ENCODE measurements at regions not wholly inside any gene's neighbourhood (a gene's known extent, or its start where the extent isn't known, plus 50 kb on each side); places are given as distances from the start of the nearest gene placed in this dataset.

GRCh38 chr3:117263745-117264144 lies 554.2 kb downstream of the TUSC7 start:
- H3K9me3 Mint-ChIP-seq: peaks cover 13% of the 10 kb centered on the region

GRCh38 chr3:117264204-117264994 lies 554.8 kb downstream of the TUSC7 start:
- Mint-ChIP-seq H3K27me3 (ENCODE audit: insufficient read depth) (no peaks in the 10 kb centered on the region), H3K4me1 (ENCODE audit: low read depth) (no peaks in the 10 kb centered on the region), H3K27ac (no peak overlapping the region), H3K36me3 (ENCODE audit: low read depth) (no peaks in the 10 kb centered on the region), H3K9me3 (peaks cover 13% of the 10 kb centered on the region), H3K4me3 (no peak overlapping the region)
- TF ChIP-seq CTCF (IDR thresholded peaks at IDR 0.05): no peak
- DNase-seq: no peak

More at GRCh38 chr3:117263745-117264144, 554.2 kb downstream of the TUSC7 start:
- no peaks in the 10 kb centered on the region for H3K4me1 Mint-ChIP-seq (ENCODE audit: low read depth)
- H3K27ac Mint-ChIP-seq: no peak overlapping the region
- no peak overlapping the region for H3K4me3 Mint-ChIP-seq
- H3K27me3 Mint-ChIP-seq (ENCODE audit: insufficient read depth): no peaks in the 10 kb centered on the region
- TF ChIP-seq CTCF (IDR thresholded peaks at IDR 0.05): no peak
- DNase-seq: no peak
- no peaks in the 10 kb centered on the region for H3K36me3 Mint-ChIP-seq (ENCODE audit: low read depth)

DNA sequence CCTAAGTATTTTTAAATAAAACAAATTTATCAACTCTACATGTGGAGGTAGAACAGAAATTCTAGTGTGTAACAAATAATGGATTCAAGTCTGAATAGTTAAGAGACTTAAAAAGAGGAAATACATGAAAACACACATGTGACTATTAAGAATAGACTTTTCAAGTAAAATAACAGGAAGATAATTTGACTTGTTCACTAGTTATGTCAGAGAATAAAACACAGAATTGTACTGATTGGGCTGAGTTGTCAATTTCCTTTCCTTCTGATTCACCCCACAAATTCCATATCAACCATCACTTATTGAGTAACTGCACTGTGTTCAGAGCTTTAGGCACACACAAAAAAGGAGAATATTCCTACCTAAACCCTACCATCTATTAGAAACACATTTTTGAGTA lies 557.2 kb downstream of the TUSC7 start:
- no peaks in the 10 kb centered on the region for H3K36me3 Mint-ChIP-seq (ENCODE audit: low read depth)
- peaks cover 17% of the 10 kb centered on the region for H3K9me3 Mint-ChIP-seq
- no peak overlapping the region for H3K4me3 Mint-ChIP-seq
- no peaks in the 10 kb centered on the region for H3K4me1 Mint-ChIP-seq (ENCODE audit: low read depth)
- no peaks in the 10 kb centered on the region for H3K27me3 Mint-ChIP-seq (ENCODE audit: insufficient read depth)
- no peak for TF ChIP-seq CTCF (IDR thresholded peaks at IDR 0.05)
- DNase-seq: no peak
- H3K27ac Mint-ChIP-seq: no peak overlapping the region

DNA sequence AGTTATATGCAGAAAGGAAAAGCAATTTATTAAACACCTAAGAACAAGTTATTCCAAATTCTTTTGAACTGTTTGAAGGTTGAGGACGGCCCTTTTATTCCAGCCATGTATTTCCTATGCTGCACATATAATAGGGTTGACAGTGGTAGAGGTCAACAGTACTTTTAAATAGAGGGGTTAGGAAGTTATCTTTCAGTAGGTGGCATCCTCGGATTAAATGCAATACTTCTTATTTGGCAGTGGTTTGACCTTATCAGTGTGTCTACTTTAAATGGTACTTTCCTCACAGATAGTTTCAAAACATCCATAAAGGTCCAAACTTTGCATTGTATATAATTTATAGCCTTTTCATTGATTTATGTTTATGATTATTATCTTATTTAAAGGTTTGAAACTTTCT lies 558.7 kb downstream of the TUSC7 start:
- TF ChIP-seq CTCF (IDR thresholded peaks at IDR 0.05): no peak
- no peaks in the 10 kb centered on the region for H3K36me3 Mint-ChIP-seq (ENCODE audit: low read depth)
- no peak overlapping the region for H3K27ac Mint-ChIP-seq
- H3K4me3 Mint-ChIP-seq: no peak overlapping the region
- DNase-seq: no peak
- H3K27me3 Mint-ChIP-seq (ENCODE audit: insufficient read depth): no peaks in the 10 kb centered on the region
- H3K4me1 Mint-ChIP-seq (ENCODE audit: low read depth): no peaks in the 10 kb centered on the region
- H3K9me3 Mint-ChIP-seq: peaks cover 20% of the 10 kb centered on the region

DNA sequence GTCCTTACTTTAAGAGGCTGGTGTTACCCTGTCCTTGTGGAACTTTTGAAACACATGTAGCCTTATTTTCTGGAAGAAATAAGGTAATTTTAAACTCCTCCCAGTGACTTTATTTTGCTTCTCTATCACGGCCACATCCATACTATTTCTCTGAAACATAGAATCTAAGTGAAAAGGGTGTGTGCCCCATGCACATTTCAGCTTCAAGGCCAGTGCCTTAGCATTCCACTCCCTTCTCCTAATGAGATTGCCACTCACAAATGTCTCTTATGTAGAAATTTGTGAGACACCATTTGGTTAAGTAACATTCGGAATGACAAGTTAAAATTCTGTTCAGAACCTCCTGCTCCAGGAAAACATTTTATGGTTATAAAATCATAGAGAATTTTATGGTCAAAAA lies 562.7 kb downstream of the TUSC7 start:
- no peaks in the 10 kb centered on the region for H3K36me3 Mint-ChIP-seq (ENCODE audit: low read depth)
- no peak overlapping the region for H3K27ac Mint-ChIP-seq

More for the DNA sequence above, 562.7 kb downstream of the TUSC7 start:
- Mint-ChIP-seq H3K4me1 (ENCODE audit: low read depth) (no peaks in the 10 kb centered on the region), H3K27me3 (ENCODE audit: insufficient read depth) (no peaks in the 10 kb centered on the region), H3K4me3 (no peak overlapping the region), H3K9me3 (peaks cover 14% of the 10 kb centered on the region)
- DNase-seq: no peak
- TF ChIP-seq CTCF (IDR thresholded peaks at IDR 0.05): no peak
